SK-N-SH treated with all-trans-retinoic acid at 6 μM for 48 hours (cell line): ENCODE measurements at regions not wholly inside any gene's neighbourhood (a gene's known extent, or its start where the extent isn't known, plus 50 kb on each side); places are given as distances from the start of the nearest gene placed in this dataset.
"Not testable (repeated sequence)": the region's sequence is repeated elsewhere in the genome, so short reads cannot be mapped to it uniquely, and the experiment has no call there.

ENCODE experiments used
- ATAC-seq: fragments of 200-7000 bp; cut with Tn5 transposase; 3 replicates; pipeline ENCODE4 v1.9.1; 2020; ENCODE audit warnings: mild to moderate bottlenecking, moderate library complexity
- ARNTL ChIP-seq: fragments of 450-650 bp; formaldehyde crosslinking; IDR thresholded peaks from 2 replicates; pipeline ENCODE4 v1.5.0; 2020; ENCODE audit warnings: low read depth, mild to moderate bottlenecking, moderate library complexity, borderline replicate concordance
- BACH2 ChIP-seq: fragments of 250-450 bp; sonication (Bioruptor Pico); IDR thresholded peaks from 2 replicates; pipeline ENCODE4 v1.9.0; 2021; ENCODE audit warnings: mild to moderate bottlenecking, borderline replicate concordance
- CREB5 ChIP-seq: fragments of 250-450 bp; sonication (Bioruptor Pico); IDR thresholded peaks from 2 replicates; pipeline ENCODE4 v1.5.1; 2020; ENCODE audit warnings: low read depth, mild to moderate bottlenecking, moderate library complexity
- CSDC2 ChIP-seq: fragments of 250-450 bp; sonication (Bioruptor Pico); IDR thresholded peaks from 2 replicates; pipeline ENCODE4 v1.5.0; 2020; ENCODE audit warnings: mild to moderate bottlenecking, moderate library complexity
- CSRNP3 ChIP-seq: fragments of 250-450 bp; sonication (Bioruptor Pico); IDR thresholded peaks from 2 replicates; pipeline ENCODE4 v1.5.1; 2021; ENCODE audit warnings: mild to moderate bottlenecking, moderate library complexity
- ESRRG ChIP-seq: fragments of 250-450 bp; sonication (Bioruptor Pico); IDR thresholded peaks from 2 replicates; pipeline ENCODE4 v1.6.1; 2021; ENCODE audit warnings: mild to moderate bottlenecking
- ISL1 ChIP-seq: fragments of 250-450 bp; sonication (Bioruptor Pico); IDR thresholded peaks from 2 replicates; pipeline ENCODE4 v2.1.2; 2022; ENCODE audit warnings: mild to moderate bottlenecking, moderate library complexity
- OSR1 ChIP-seq: fragments of 250-450 bp; sonication (Bioruptor Pico); IDR thresholded peaks from 2 replicates; pipeline ENCODE4 v1.8.0; 2022; ENCODE audit warnings: moderate library complexity, mild to moderate bottlenecking, inconsistent platforms
- PATZ1 ChIP-seq: fragments of 250-450 bp; sonication (Bioruptor Pico); IDR thresholded peaks from 2 replicates; pipeline ENCODE4 v1.8.0; 2020; ENCODE audit warnings: mild to moderate bottlenecking, moderate library complexity, borderline replicate concordance
- POU6F1 ChIP-seq: fragments of 250-450 bp; sonication (Bioruptor Pico); IDR thresholded peaks from 2 replicates; pipeline ENCODE4 v1.8.0; 2021; ENCODE audit warnings: low read depth, mild to moderate bottlenecking, moderate library complexity, borderline replicate concordance
- RARB ChIP-seq: fragments of 250-450 bp; sonication (Bioruptor Pico); IDR thresholded peaks from 2 replicates; pipeline ENCODE4 v1.8.0; 2021; ENCODE audit warnings: mild to moderate bottlenecking, moderate library complexity
- SNAI2 ChIP-seq: fragments of 250-450 bp; sonication (Bioruptor Pico); IDR thresholded peaks from 2 replicates; pipeline ENCODE4 v1.5.0; 2020; ENCODE audit warnings: mild to moderate bottlenecking, moderate library complexity
- TCF4 ChIP-seq: fragments of 250-450 bp; sonication (Bioruptor Pico); IDR thresholded peaks from 2 replicates; pipeline ENCODE4 v1.8.0; 2021; ENCODE audit warnings: mild to moderate bottlenecking, moderate library complexity, borderline replicate concordance
- TOX ChIP-seq: fragments of 250-450 bp; sonication (Bioruptor Pico); IDR thresholded peaks from 2 replicates; pipeline ENCODE4 v1.8.0; 2021; ENCODE audit warnings: mild to moderate bottlenecking, moderate library complexity, borderline replicate concordance
- TSHZ2 ChIP-seq: fragments of 250-450 bp; sonication (Bioruptor Pico); IDR thresholded peaks from 2 replicates; pipeline ENCODE4 v1.5.0; 2020; ENCODE audit warnings: mild to moderate bottlenecking, moderate library complexity
- ZC3H10 ChIP-seq: fragments of 250-450 bp; sonication (Bioruptor Pico); IDR thresholded peaks from 2 replicates; pipeline ENCODE4 v1.5.1; 2021; ENCODE audit warnings: mild to moderate bottlenecking, moderate library complexity
- ZFP30 ChIP-seq: fragments of 450-650 bp; formaldehyde crosslinking; IDR thresholded peaks from 2 replicates; pipeline ENCODE4 v1.5.0; 2022; ENCODE audit warnings: mild to moderate bottlenecking, moderate library complexity
- ZNF70 ChIP-seq: fragments of 450-650 bp; formaldehyde crosslinking; IDR thresholded peaks from 2 replicates; pipeline ENCODE4 v1.5.0; 2020; ENCODE audit warnings: mild to moderate bottlenecking, moderate library complexity
- ZNF8 ChIP-seq: fragments of 450-650 bp; formaldehyde crosslinking; IDR thresholded peaks from 2 replicates; pipeline ENCODE4 v1.5.0; 2020; ENCODE audit warnings: mild to moderate bottlenecking, moderate library complexity

GRCh38 chr3:194189243-194189791, 53.4 kb downstream of the HES1 start:
- no peak for TF ChIP-seq CSDC2 (CRISPR knock-in tag)
- TF ChIP-seq ISL1 (CRISPR knock-in tag): 0 out of 2 replicates have a peak, but pooled peaks have one; percentile 23
- no peak for TF ChIP-seq POU6F1
- TF ChIP-seq ESRRG (CRISPR knock-in tag): no peak
- TF ChIP-seq, all 23 proteins: peak for 1
- ATAC-seq: no peak

- not testable (repeated sequence) for ATAC-seq
Observed at GRCh38 chr3:194191850-194192249, 55.9 kb downstream of the HES1 start.

- TF ChIP-seq CSDC2 (CRISPR knock-in tag) (no peak), TOX (no peak), ZC3H10 (CRISPR knock-in tag) (no peak), ZFP30 (CRISPR knock-in tag) (no peak), ZNF70 (CRISPR knock-in tag) (no peak), CREB5 (CRISPR knock-in tag) (no peak), ARNTL (CRISPR knock-in tag) (no peak), ISL1 (CRISPR knock-in tag) (no peak), OSR1 (no peak), PATZ1 (CRISPR knock-in tag) (no peak)
- no peak for ATAC-seq
Observed at GRCh38 chr3:194194051-194194756, 58.3 kb downstream of the HES1 start.

- ATAC-seq: no peak
- TF ChIP-seq CREB5 (CRISPR knock-in tag): no peak
- TF ChIP-seq BACH2 (CRISPR knock-in tag): no peak
- TF ChIP-seq POU6F1: no peak
- TF ChIP-seq RARB: no peak
- TF ChIP-seq OSR1: no peak
- no peak for TF ChIP-seq ESRRG (CRISPR knock-in tag)
- no peak for TF ChIP-seq CSRNP3 (CRISPR knock-in tag)
- TF ChIP-seq ZFP30 (CRISPR knock-in tag): no peak
- no peak for TF ChIP-seq CSDC2 (CRISPR knock-in tag)
- TF ChIP-seq ISL1 (CRISPR knock-in tag): no peak
- TF ChIP-seq ZC3H10 (CRISPR knock-in tag): no peak
- no peak for TF ChIP-seq TSHZ2
- no peak for TF ChIP-seq TCF4 (CRISPR knock-in tag)
- no peak for TF ChIP-seq ZNF8
- TF ChIP-seq TOX: no peak
- no peak for TF ChIP-seq SNAI2 (CRISPR knock-in tag)
- TF ChIP-seq, all 23 proteins: peak for 0
Observed at GRCh38 chr3:194194757-194195085, 58.8 kb downstream of the HES1 start.
